HepG2 (cell line): ENCODE measurements at regions not wholly inside any gene's neighbourhood (a gene's known extent, or its start where the extent isn't known, plus 50 kb on each side); places are given as distances from the start of the nearest gene placed in this dataset.

ENCODE experiments used
- ATF1 ChIP-seq: IDR thresholded peaks from 2 replicates; pipeline ENCODE4 v1.6.1; 2016; ENCODE audit warnings: mild to moderate bottlenecking, control low read depth
- MAFF ChIP-seq: IDR thresholded peaks from 2 replicates; pipeline ENCODE4 v1.6.1; 2011; ENCODE audit warnings: low read depth, low read length, improper control_type of control experiment
- POLR2A ChIP-seq, 2 experiments: IDR thresholded peaks; 2 replicates each; pipeline ENCODE4 v1.6.1; 2011; ENCODE audit warnings: low read depth in 2 of 2, low read length in 2 of 2, mild to moderate bottlenecking in 1 of 2, moderate library complexity in 1 of 2; ENCODE audit not compliant: insufficient read depth in 1 of 2
- POLR2AphosphoS2 ChIP-seq: IDR thresholded peaks from 2 replicates; pipeline ENCODE4 v1.6.1; 2011; ENCODE audit warnings: low read depth, low read length, improper control_type of control experiment
- TOE1 ChIP-seq: sonication (generic); formaldehyde crosslinking; IDR thresholded peaks from 2 replicates; pipeline ENCODE4 v1.4.0; 2020; ENCODE audit warnings: mild to moderate bottlenecking, missing genetic modification reagents
- ZBTB1 ChIP-seq: sonication (generic); formaldehyde crosslinking; IDR thresholded peaks from 2 replicates; pipeline ENCODE4 v1.4.0; 2020; ENCODE audit warnings: missing genetic modification reagents, borderline replicate concordance
- TF ChIP-seq, protein P1 (sequence below): sonication (generic); formaldehyde crosslinking; IDR thresholded peaks from 2 replicates; pipeline ENCODE4 v1.5.0; 2020; ENCODE audit warnings: mild to moderate bottlenecking, missing genetic modification reagents, borderline replicate concordance
- TF ChIP-seq, protein P2 (sequence below): sonication (generic); formaldehyde crosslinking; IDR thresholded peaks from 2 replicates; pipeline ENCODE4 v1.4.0; 2020; ENCODE audit warnings: mild to moderate bottlenecking, missing genetic modification reagents, borderline replicate concordance
- TF ChIP-seq, protein P3 (sequence below): sonication (generic); formaldehyde crosslinking; IDR thresholded peaks from 2 replicates; pipeline ENCODE4 v1.5.0; 2020; ENCODE audit warnings: mild to moderate bottlenecking, missing genetic modification reagents

DNA sequence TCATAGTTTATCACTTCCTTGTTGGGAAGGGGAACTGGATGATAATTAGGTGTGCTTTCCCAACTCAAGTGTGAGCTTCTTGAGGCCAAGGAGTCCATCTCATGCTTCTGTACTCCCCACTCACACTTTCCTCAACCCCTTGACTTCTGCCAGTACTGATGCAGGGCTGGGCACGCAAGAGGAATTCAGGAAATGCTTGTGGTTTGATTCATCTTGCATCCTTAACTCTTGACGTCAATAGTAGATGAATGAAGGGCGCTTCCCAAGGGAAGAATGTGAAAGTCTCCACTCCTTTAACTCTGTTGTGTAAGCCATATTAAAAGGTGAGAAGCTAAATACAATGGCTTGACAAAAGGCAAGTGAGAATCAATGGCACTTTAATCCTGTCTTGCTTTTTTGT is 101.8 kb downstream of the AGTR2 start:
- TF ChIP-seq, protein P1, sequence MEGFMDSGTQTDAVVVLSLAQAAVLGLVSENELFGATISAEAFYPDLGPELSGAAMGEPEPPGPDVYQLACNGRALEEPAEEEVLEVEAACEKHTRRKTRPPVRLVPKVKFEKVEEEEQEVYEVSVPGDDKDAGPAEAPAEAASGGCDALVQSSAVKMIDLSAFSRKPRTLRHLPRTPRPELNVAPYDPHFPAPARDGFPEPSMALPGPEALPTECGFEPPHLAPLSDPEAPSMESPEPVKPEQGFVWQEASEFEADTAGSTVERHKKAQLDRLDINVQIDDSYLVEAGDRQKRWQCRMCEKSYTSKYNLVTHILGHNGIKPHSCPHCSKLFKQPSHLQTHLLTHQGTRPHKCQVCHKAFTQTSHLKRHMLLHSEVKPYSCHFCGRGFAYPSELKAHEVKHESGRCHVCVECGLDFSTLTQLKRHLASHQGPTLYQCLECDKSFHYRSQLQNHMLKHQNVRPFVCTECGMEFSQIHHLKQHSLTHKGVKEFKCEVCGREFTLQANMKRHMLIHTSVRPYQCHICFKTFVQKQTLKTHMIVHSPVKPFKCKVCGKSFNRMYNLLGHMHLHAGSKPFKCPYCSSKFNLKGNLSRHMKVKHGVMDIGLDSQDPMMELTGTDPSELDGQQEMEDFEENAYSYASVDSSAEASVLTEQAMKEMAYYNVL, result no peak
- TF ChIP-seq ZBTB1, result no peak
- TF ChIP-seq MAFF, result no peak
- TF ChIP-seq POLR2A (IDR thresholded peaks at IDR 0.05; ENCODE audit: insufficient read depth in 1 of 2, low read depth in 2 of 2, low read length in 2 of 2), result no peak
- TF ChIP-seq ATF1, result no peak
- TF ChIP-seq TOE1, result no peak
- TF ChIP-seq, protein P2, sequence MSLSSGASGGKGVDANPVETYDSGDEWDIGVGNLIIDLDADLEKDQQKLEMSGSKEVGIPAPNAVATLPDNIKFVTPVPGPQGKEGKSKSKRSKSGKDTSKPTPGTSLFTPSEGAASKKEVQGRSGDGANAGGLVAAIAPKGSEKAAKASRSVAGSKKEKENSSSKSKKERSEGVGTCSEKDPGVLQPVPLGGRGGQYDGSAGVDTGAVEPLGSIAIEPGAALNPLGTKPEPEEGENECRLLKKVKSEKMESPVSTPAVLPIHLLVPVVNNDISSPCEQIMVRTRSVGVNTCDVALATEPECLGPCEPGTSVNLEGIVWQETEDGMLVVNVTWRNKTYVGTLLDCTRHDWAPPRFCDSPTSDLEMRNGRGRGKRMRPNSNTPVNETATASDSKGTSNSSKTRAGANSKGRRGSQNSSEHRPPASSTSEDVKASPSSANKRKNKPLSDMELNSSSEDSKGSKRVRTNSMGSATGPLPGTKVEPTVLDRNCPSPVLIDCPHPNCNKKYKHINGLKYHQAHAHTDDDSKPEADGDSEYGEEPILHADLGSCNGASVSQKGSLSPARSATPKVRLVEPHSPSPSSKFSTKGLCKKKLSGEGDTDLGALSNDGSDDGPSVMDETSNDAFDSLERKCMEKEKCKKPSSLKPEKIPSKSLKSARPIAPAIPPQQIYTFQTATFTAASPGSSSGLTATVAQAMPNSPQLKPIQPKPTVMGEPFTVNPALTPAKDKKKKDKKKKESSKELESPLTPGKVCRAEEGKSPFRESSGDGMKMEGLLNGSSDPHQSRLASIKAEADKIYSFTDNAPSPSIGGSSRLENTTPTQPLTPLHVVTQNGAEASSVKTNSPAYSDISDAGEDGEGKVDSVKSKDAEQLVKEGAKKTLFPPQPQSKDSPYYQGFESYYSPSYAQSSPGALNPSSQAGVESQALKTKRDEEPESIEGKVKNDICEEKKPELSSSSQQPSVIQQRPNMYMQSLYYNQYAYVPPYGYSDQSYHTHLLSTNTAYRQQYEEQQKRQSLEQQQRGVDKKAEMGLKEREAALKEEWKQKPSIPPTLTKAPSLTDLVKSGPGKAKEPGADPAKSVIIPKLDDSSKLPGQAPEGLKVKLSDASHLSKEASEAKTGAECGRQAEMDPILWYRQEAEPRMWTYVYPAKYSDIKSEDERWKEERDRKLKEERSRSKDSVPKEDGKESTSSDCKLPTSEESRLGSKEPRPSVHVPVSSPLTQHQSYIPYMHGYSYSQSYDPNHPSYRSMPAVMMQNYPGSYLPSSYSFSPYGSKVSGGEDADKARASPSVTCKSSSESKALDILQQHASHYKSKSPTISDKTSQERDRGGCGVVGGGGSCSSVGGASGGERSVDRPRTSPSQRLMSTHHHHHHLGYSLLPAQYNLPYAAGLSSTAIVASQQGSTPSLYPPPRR (CRISPR knock-in tag), result no peak
- TF ChIP-seq, protein P3, sequence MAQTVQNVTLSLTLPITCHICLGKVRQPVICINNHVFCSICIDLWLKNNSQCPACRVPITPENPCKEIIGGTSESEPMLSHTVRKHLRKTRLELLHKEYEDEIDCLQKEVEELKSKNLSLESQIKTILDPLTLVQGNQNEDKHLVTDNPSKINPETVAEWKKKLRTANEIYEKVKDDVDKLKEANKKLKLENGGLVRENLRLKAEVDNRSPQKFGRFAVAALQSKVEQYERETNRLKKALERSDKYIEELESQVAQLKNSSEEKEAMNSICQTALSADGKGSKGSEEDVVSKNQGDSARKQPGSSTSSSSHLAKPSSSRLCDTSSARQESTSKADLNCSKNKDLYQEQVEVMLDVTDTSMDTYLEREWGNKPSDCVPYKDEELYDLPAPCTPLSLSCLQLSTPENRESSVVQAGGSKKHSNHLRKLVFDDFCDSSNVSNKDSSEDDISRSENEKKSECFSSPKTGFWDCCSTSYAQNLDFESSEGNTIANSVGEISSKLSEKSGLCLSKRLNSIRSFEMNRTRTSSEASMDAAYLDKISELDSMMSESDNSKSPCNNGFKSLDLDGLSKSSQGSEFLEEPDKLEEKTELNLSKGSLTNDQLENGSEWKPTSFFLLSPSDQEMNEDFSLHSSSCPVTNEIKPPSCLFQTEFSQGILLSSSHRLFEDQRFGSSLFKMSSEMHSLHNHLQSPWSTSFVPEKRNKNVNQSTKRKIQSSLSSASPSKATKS (CRISPR knock-in tag), result no peak
- no peak for TF ChIP-seq POLR2AphosphoS2
